ENCODE measurements at regions not wholly inside any gene's neighbourhood (a gene's known extent, or its start where the extent isn't known, plus 50 kb on each side); places are given as distances from the start of the nearest gene placed in this dataset.

GRCh38 chr3:174387736-174388135, 471.4 kb upstream of the NAALADL2 start:
- TF ChIP-seq, protein P1, sequence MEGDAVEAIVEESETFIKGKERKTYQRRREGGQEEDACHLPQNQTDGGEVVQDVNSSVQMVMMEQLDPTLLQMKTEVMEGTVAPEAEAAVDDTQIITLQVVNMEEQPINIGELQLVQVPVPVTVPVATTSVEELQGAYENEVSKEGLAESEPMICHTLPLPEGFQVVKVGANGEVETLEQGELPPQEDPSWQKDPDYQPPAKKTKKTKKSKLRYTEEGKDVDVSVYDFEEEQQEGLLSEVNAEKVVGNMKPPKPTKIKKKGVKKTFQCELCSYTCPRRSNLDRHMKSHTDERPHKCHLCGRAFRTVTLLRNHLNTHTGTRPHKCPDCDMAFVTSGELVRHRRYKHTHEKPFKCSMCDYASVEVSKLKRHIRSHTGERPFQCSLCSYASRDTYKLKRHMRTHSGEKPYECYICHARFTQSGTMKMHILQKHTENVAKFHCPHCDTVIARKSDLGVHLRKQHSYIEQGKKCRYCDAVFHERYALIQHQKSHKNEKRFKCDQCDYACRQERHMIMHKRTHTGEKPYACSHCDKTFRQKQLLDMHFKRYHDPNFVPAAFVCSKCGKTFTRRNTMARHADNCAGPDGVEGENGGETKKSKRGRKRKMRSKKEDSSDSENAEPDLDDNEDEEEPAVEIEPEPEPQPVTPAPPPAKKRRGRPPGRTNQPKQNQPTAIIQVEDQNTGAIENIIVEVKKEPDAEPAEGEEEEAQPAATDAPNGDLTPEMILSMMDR (IDR thresholded peaks at IDR 0.05; ENCODE audit: low read depth, low read length, poor library complexity, severe bottlenecking), result no peak
- no peak for TF ChIP-seq EZH2phosphoT487 (IDR thresholded peaks at IDR 0.05; ENCODE audit: borderline replicate concordance, low read length)
